ENCODE measurements at regions not wholly inside any gene's neighbourhood (a gene's known extent, or its start where the extent isn't known, plus 50 kb on each side); places are given as distances from the start of the nearest gene placed in this dataset.
"Not testable (repeated sequence)": the region's sequence is repeated elsewhere in the genome, so short reads cannot be mapped to it uniquely, and the experiment has no call there.

DNA sequence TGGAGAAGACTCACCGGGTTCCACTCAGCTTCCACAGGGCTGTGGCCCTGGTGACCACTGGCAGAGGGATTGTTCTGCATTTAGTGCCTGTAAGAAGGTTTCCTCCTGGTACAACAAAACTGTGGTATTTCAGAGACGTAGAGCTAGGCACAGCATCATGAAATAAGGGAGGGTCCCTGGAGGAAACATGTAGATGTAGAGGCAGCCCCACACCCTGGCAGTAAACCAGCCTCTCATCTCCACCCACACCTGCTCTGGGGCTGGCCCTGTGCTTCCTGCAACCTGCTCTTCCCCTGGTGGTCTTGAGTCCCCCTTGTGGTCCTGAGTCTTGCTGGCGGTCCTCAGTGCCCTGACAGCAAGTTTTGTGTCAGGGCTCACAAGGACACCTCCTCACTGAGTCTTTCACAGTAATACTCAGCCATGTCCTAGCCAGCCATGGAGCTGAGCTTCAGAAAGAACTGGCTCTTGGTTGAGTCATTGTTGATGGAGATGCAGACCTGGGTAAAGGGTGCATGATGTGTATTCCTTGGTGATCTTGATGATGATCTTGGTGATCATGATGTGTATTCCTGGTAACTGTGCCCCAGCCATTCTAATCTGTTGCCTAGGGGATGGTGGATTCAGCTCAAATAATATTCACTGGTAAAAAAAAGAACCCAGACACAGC lies 121.8 kb downstream of the OR4M2 start:
- not testable (repeated sequence) for DNase-seq (ENCODE audit: low read depth)

DNA sequence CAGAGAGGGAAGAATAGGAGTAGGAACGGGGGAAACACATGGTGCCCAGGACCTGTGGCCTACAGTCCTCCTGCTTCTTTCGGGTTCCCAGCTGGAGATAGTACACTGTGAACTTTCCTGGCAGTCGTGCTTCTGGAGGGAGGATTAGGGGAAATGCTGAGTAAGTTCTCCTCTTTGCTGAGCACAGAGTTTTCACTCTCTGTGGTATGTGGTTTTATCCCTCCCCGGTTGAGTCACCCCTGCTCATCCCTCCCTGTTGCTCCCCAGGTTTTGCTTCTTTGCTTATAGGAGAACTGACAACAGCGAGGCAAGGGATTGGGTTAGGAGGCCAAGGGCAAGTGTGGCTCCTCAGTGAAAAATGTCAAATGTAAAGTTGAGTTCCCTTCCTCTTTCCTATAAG lies 122.9 kb downstream of the OR4M2 start:
- DNase-seq (ENCODE audit: low read depth), result not testable (repeated sequence)

DNA sequence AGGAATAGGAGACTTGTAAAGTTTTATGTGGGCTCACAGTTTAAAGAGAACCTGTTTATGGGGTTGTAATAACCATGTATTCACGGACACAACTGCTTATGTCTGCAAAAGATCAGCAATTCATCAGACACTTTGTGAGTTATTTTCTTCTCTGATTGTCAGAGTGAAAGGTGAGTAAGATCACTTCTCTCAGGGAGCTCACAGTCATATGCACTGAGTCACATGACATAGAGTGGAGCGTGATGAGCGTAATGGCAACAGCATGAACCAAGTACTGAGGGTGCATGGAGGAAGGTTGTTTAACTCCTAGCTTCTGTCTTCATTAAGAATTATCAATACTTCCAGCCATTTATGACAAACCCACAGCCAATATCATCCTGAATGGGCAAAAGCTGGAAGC lies 128.8 kb downstream of the OR4M2 start:
- not testable (repeated sequence) for DNase-seq (ENCODE audit: low read depth)

DNA sequence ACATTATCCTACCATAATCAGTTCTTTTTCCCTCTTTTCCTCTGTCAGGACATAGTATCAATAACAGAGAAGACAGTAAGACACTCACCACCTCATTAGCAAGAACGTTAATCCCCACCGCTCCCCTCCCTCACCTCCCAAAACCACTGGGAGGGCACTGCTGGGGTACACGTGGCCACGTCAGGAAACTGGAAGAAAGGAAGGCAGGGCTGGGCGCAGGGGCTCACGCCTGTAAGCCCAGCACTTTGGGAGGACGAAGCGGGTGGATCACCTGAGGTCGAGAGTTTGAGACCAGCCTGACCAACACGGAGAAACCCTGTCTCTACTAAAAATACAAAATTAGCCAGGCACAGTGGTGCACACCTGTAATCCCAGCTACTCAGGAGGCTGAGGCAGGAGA lies 142.3 kb downstream of the OR4M2 start:
- not testable (repeated sequence) for DNase-seq (ENCODE audit: low read depth)

DNA sequence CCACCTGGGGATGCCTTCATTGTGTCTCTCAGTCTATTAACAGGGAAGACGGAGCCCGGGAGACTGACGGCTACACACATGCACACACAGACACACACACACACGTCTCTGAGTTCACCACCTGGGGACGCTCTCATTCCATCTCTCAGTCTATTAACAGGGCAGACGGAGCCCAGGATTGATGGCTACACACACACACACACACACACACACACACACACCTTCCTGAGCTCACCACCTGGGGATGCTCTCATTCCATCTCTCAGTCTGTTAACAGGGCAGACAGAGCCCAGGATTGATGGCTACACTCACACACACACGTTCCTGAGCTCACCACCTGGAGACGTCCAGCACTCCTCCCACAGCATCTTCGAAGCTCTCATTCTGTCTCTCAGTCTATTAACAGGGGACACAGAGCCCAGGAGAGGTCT lies 143.9 kb downstream of the OR4M2 start:
- no peak for DNase-seq (ENCODE audit: low read depth)

GRCh38 chr15:22224961-22225360 lies 144.6 kb downstream of the OR4M2 start:
- DNase-seq (ENCODE audit: low read depth), result not testable (repeated sequence)

GRCh38 chr15:22226034-22226790 lies 145.9 kb downstream of the OR4M2 start:
- DNase-seq (ENCODE audit: low read depth), result no peak

DNA sequence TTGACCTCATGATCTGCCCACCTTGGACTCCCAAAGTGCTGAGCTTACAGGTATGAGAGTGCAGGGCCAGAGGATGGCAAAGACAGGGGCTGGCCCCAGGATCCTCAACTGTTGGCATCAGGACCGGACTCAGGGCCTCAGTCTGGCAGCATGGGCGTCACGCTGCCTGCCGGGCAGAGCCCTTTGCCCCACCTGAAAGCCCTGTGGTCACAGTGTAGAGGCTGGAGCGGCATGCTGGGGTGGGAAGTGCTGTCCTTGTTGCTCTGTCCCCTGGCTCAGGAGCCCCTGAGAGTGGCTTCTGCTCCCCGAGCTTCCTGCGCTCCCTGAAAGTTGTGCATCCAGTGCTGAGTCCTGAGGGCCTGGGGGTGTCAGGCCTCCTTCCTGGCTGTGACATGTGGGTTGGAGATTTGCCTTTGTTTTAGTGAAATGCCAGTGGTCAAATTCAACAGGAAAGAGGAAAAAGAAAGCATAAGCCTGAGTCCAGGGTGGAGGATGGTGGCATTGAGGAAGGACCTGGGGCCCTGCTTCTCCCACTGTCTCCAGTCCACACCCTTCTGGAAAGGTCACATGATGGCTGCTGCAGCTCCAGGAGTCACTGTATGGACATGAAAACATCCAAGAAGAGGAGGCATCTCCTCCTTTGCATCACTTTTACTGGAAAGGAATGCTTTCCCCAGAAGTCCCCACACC lies 147.2 kb downstream of the OR4M2 start:
- DNase-seq (ENCODE audit: low read depth), result no peak

DNA sequence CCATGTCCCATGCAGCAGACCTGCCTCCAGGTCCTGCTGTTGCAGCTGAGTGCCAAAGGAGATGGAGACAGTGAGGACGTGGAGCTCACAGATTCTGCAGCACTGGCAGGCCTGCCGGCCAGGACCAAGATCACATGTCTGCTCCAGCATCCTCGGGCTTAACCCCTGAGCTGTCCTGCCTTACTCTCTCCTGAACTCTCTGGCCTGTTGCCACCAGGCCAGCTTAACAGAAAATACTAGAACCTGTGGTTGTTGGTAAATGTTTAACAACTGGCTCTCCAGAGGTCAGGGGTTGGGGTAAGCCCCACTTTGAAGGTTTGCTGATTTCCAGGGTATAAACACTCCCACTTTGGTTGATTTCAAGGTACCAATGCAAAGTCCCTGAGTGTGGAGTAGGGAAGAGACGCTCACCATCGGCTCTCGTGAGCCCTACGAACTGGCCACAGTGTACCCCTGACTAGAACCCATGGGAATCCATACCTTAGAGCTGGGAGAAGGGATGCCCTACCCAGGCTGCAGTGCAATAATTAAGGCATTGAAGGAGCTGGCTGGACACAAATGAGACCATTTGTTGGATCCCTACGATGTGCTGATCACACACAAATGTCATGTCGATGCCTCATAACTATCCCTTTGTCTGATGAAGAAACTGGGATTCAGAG lies 147.9 kb downstream of the OR4M2 start:
- DNase-seq (ENCODE audit: low read depth), result no peak

- DNase-seq (ENCODE audit: low read depth), result no peak
Measured at GRCh38 chr15:22229990-22230819, 149.9 kb downstream of the OR4M2 start.

GRCh38 chr15:22231603-22232002 lies 151.3 kb downstream of the OR4M2 start:
- no peak for DNase-seq (ENCODE audit: low read depth)

DNA sequence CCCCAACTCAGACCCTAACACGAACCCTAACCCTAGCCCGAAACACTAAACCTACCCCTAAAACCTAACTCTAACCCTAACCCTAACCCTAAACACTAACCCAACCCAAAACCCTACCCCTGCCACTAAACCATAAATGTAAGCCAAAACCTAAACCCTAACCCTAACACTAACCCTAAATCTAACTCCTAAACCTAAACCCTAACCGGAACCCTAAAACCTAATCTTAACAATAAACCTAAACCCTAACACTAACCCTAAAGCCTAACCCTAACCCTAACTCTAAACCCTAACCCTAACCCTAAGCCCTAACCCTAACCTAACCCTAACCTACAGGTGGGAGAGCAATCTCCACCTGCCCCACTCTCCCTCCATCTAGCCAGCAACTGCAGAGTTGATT lies 152.3 kb downstream of the OR4M2 start:
- DNase-seq (ENCODE audit: low read depth), result no peak

DNA sequence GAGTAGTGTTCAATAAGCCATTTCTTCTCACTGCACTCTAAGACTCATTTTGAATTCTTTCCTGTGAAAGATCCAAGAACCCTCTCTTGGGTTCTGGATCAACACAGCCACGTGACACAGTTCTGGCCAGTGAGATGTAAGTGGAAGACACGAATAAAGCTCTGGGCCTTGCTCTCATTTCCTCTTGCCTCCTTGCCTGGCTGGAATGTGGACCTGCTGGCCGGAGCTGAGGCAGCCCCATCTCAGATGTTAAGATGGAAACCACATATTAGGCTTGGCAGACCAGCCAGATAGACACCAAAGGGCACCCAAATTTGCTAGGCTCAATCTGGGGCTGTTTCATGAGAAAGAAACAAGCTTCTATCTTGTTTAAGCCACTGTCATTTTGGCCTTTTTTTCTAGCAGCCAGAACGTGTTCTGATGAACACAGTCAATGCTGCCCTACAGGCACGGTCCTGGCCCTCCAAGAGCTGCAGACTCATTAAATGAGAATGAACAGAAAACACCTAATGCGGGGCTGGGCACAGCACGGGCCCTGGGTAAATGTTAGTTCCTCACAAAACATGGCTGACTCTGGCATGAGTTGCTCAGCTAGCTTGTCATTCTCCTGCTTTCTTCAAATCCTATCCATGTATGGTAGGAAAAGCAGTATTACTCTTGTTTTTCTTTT lies 155.1 kb downstream of the OR4M2 start:
- not testable (repeated sequence) for DNase-seq (ENCODE audit: low read depth)

DNA sequence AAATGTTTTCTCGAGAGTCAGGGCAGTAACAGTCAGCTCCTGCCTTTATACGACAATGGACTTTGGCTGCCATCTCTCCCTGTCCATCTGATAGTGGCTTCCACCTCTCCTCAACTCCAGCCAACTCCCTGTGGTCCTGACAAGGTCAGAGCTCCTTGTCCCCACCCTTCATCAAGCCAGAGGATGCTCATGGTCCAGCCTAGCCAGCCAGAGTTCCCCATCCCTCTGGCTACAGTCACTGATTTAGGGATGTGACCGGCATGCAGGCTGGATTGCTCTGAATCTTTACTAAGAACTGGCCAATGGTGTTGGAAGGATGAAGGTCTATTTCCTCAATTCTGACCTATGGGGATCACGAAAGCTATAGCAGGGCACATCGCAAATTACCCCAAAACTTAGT lies 156.1 kb downstream of the OR4M2 start:
- no peak for DNase-seq (ENCODE audit: low read depth)

DNA sequence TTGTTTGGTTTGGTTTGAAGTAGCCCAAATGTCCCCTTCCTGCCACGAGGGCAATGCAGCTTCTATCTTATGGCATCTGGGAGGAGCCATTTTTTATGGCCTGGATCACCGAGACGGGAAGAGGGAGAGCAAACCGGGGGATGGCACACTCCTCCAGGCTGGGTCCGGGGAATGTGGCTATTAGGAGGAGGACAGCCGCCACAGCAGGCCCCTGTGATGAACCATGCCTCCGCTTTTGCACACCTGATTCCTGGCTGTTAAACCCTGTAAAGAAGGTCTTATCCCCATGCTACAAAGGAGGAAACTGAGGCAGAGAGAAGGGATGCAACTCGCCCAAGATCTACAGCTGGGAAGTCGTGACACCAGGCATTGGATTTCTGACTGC lies 157.6 kb downstream of the OR4M2 start:
- DNase-seq (ENCODE audit: low read depth), result no peak

DNA sequence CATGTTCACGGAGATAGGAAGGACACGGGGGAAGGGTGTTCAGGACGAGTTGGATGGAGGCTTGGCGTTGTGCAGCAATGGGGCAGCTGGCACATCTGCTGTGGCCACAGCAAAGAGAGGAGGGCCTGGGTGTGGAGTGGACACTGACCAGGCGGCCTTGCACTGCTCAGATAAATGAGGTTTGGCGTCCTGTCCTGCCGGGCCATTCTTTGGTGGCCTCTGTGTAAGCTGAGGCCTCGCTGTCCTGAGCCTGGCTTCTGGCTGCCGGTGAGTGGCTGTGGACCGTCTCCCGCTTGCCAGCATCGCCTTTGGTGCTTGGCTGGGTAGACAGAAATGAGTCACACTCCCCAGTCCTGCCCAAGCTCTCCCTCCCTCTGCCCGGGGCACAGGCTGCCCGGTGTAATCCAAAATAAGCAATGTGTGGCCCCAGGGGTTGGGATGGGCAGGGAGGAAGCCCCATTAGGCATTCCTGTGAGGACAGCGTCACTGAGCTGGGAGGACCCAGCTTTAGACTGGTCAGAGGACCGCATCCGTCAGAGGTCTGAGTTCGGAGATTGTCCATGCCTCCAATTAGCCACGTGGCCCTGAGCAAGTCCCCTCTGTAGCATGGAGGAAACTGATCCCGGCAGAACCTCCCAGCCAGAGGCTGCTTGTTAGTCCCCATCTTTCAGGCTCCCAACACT lies 158.1 kb downstream of the OR4M2 start:
- DNase-seq (ENCODE audit: low read depth), result not testable (repeated sequence)

DNA sequence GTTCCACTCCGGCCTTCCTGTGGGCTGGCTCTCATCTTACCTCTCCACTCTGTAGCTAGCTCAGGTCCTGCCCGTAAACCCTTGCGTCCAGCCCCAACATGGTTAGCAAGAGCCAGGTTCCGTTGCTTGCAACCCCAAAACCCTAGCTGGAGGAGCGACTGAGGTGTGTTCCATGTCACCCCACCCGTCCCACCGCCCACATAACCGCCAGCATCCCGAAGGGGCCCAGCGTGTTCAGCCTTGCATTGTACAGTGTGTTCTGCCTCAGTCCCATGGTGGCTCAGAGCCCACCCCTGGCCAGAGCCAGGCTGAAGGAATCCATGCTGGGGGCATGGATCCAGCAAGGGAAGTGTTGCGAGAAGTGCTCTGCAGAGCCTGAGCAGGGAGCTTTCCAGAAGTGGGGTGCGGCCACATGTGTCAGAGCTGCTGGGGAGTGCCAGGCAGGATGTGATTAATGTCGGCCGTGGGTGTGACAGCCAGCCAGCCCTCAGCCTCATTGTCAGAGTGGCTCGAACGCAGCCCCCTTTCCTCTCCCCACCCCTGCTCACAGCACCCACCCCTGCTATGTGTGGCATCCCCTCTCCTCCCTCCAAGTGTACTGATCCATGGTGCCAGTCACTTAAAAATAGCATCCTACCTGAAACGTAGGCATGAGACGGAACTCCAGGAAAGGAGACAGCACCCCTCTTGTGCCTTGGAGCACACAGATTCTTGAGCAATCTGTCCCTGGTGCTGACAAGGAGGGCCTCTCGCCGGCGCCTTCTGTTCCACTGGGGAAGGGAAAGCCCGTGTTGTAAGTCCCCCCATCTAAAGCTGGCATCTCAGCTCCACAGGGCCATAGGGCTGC lies 158.9 kb downstream of the OR4M2 start:
- not testable (repeated sequence) for DNase-seq (ENCODE audit: low read depth)

DNA sequence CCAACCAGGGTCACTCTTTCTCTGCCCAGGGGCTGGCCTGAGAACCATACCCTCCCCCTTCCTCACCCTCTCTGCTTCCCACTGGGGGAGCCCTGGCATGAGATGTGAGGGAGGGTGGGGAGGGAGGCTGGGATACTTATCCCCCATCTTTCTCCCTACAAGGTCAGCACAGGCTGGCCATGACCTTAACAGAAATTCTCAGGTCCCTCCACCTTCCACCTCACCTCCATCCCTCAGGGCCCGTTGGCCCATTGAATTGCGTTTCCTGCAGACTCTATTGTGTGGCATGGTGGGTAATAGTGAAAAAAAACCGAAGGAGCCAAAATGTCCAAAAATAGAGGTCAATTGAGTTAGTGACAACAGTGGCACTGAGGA lies 159.5 kb downstream of the OR4M2 start:
- DNase-seq (ENCODE audit: low read depth), result no peak

- no peak for DNase-seq (ENCODE audit: low read depth)
Measured at GRCh38 chr15:22240403-22240802, 160.1 kb downstream of the OR4M2 start.

GRCh38 chr15:22240986-22241385 lies 160.7 kb downstream of the OR4M2 start:
- DNase-seq (ENCODE audit: low read depth), result no peak

Measured in stromal cell of bone marrow (primary cell).